Psoas muscle (tissue), 7 donors: ENCODE measurements at regions not wholly inside any gene's neighbourhood (a gene's known extent, or its start where the extent isn't known, plus 50 kb on each side); places are given as distances from the start of the nearest gene placed in this dataset.
"Not testable (repeated sequence)": the region's sequence is repeated elsewhere in the genome, so short reads cannot be mapped to it uniquely, and the experiment has no call there.

ENCODE experiments used
- ATAC-seq, 4 donors: fragments of 200-7000 bp; cut with Tn5 transposase; one replicate each; pipeline ENCODE4 v1.9.1; 2020; ENCODE audit warnings: moderate library complexity in 3 of 4, mild to moderate bottlenecking in 2 of 4
- DNase-seq, 2 donors: peaks; one replicate each; pipeline ENCODE4 v3.0.0-alpha.2; 2020
- H3K27ac ChIP-seq: fragments of 200-600 bp; one replicate; pipeline ENCODE4 v1.8.0; 2022
- H3K27me3 ChIP-seq, 3 donors: fragments of 200-600 bp in 1 of 3; one replicate each; pipeline versions ENCODE4 v1.6.1 to v1.8.0; 2013 to 2022; ENCODE audit warnings: low read length in 2 of 3, mild to moderate bottlenecking in 2 of 3, moderate library complexity in 1 of 3; ENCODE audit not compliant: insufficient read depth in 3 of 3
- H3K36me3 ChIP-seq, 2 donors: fragments of 200-600 bp in 1 of 2; one replicate each; pipeline versions ENCODE4 v1.6.1 to v1.8.0; 2013 to 2022; ENCODE audit warnings: low read depth in 1 of 2, mild to moderate bottlenecking in 1 of 2, moderate library complexity in 1 of 2; ENCODE audit not compliant: insufficient read depth in 1 of 2
- H3K4me1 ChIP-seq: fragments of 200-600 bp; one replicate; pipeline ENCODE4 v1.8.0; 2022
- H3K4me3 ChIP-seq: fragments of 200-600 bp; one replicate; pipeline ENCODE4 v1.8.0; 2022; ENCODE audit warnings: mild to moderate bottlenecking
- H3K9me3 ChIP-seq: fragments of 200-600 bp; one replicate; pipeline ENCODE4 v1.8.0; 2022
- CTCF ChIP-seq: fragments of 200-600 bp; IDR thresholded peaks from one replicate; pipeline ENCODE4 v1.8.0; 2022; ENCODE audit warnings: antibody characterized with exemption
- whole genome bisulfite sequencing, 3 donors: extraction: QIAGEN DNeasy Blood & Tissue Kit; methylation state at CpG; one replicate each; pipeline versions ENCODE4 v1.1.6 to v1.1.7; 2013; 5-methylcytosine and 5-hydroxymethylcytosine counted together
- intact Hi-C, 2 donors: fragments of 100-400 bp; cut with DNase I; formaldehyde crosslinking; loops; one replicate each; pipeline versions ENCODE4 v1.11.0 to v1.14.2; 2022
- donor health status: healthy with polysubstance abuse.
- donor health status: DM: no; HTN: no; CAD: no; lungs with moderate emphysema.
- donor health status: Bipolar disorder and iron deficiency.
- donor health status: healthy.
- donor health status: DM: yes; HTN: yes; CAD: no.
- donor health status: DM: no; HTN: no; CAD: no.
- donor health status: DM: yes; HTN: yes; CAD: no.

GRCh38 chr11:26867286-26867685 lies 126.6 kb upstream of the FIBIN start:
- TF ChIP-seq CTCF: no peak
- intact Hi-C loops: no loop called here
- ATAC-seq: no peak

DNA sequence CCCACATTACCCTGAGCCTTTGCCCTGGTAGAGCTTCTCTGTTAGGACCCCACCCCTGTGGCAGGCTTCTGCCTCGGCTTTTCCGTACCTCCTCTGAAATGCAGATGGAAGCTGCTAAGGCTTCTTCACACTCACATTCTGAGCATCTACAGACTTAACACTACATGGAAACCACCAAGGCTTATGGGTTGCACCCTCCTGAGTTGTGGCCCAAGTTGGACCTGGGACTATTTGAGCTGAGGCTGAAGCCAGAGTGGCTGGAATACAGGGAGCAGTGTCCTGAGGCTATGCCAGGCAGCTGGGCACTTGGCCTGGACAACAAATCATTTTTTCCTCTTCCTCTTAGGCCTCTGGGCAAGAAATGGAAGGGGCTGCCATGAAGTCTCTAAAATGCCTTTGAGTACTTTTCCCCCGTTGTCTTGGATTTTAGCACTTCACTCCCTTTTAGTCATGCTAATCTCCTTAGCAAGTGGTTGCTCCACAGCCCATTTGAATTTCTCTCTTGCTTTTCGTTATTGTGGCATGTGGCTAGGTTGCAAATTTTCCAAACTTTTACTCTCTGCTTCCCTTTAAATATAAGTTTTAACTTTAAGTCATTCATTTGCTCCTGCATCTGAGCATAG lies 114.8 kb upstream of the FIBIN start:
- no peak for TF ChIP-seq CTCF
- Histone ChIP-seq H3K36me3 (no peaks in the 10 kb centered on the region), H3K4me3 (no peak overlapping the region), H3K27me3 (no peaks in the 10 kb centered on the region), H3K27ac (no peak overlapping the region), H3K4me1 (no peaks in the 10 kb centered on the region), H3K9me3 (peaks cover 5% of the 10 kb centered on the region)
- DNase-seq: no peak
- WGBS, 3 donors: 58 to 65% (median 58%) methylated on average over 4 of the region's 4 CpGs
- ATAC-seq: no peak
- intact Hi-C loops: no loop called here

More at GRCh38 chr11:26867286-26867685, 126.6 kb upstream of the FIBIN start:
- Histone ChIP-seq H3K4me3 (no peak overlapping the region), H3K27me3 (no peaks in the 10 kb centered on the region), H3K36me3 (no peaks in the 10 kb centered on the region), H3K9me3 (peaks cover 3% of the 10 kb centered on the region), H3K27ac (no peak overlapping the region), H3K4me1 (no peaks in the 10 kb centered on the region)
- DNase-seq: no peak

- H3K9me3 ChIP-seq, H3K36me3 ChIP-seq, H3K27ac ChIP-seq, H3K4me1 ChIP-seq, H3K4me3 ChIP-seq, H3K27me3 ChIP-seq, ATAC-seq, DNase-seq, intact Hi-C loops: not testable (repeated sequence)
- 85 to 95% (median 87%) methylated on average over 4 of the region's 4 CpGs for WGBS, 3 donors
Observed at GRCh38 chr11:26882363-26882880, 111.5 kb upstream of the FIBIN start.

- ATAC-seq (no peak), DNase-seq (no peak)
- intact Hi-C loops: no loop called here
- WGBS, 3 donors: 19 to 47% (median 32%) methylated on average over 2 of the region's 2 CpGs
- no peak overlapping the region for H3K4me3 ChIP-seq
- H3K27me3 ChIP-seq: no peaks in the 10 kb centered on the region
- no peaks in the 10 kb centered on the region for H3K4me1 ChIP-seq
- no peaks in the 10 kb centered on the region for H3K9me3 ChIP-seq
- H3K27ac ChIP-seq: no peak overlapping the region
- H3K36me3 ChIP-seq: no peaks in the 10 kb centered on the region
- no peak for TF ChIP-seq CTCF
Observed at GRCh38 chr11:26891501-26891900, 102.4 kb upstream of the FIBIN start.

DNA sequence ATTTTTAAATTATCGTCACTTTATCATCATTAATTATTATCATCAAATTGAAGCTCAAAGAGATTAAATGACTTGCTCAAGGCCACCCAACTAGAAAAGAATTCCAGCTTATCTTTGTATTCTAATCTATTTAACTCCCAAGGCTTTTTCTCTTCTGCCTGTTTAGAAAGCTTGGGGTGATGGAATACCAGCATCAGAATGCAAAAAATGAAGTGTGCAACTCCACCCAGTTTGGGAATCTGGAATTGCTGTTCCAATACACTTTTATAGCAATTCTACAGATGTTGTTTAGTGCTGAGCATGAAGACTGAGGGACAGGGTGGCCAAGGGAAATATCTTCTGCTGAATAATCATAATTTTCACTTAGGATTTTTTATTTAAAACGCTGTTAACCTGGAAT lies 97.2 kb upstream of the FIBIN start:
- no peak for ATAC-seq
- Histone ChIP-seq H3K27ac (no peak overlapping the region), H3K4me1 (no peaks in the 10 kb centered on the region), H3K27me3 (no peaks in the 10 kb centered on the region), H3K36me3 (no peaks in the 10 kb centered on the region), H3K9me3 (no peaks in the 10 kb centered on the region), H3K4me3 (no peak overlapping the region)
- WGBS, 3 donors: 46 to 50% (median 49%) methylated on average over 2 of the region's 2 CpGs
- intact Hi-C loops: no loop called here
- DNase-seq: no peak
- TF ChIP-seq CTCF: no peak
